Esophagus mucosa (tissue), 1 donor: ENCODE measurements at regions not wholly inside any gene's neighbourhood (a gene's known extent, or its start where the extent isn't known, plus 50 kb on each side); places are given as distances from the start of the nearest gene placed in this dataset.
"Not testable (repeated sequence)": the region's sequence is repeated elsewhere in the genome, so short reads cannot be mapped to it uniquely, and the experiment has no call there.

Experiments used
- ATAC-seq: fragments of 200-7000 bp; cut with Tn5 transposase; one replicate; pipeline ENCODE4 v1.9.1; 2020
- donor health status: DM: yes; HTN: yes; CAD: no.

DNA sequence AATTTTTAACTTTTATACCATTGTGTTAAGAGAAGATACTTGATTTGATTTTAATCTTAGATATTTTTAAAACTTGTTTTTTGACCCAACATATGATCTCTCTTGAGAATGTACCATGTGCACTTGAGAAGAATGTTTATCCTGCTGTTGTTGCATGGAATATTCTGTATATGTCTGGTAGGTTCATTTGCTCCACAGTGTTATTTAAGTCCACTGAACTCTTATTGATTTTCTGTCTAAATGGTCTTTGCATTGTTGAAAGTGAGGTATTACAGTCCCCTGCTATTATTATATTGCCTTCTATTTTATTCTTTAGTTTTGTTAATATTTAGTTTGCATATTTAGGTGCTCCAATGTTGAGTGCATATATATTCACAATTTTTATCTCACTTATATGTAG lies 397.3 kb upstream of the CCDC179 start:
- ATAC-seq: no peak

DNA sequence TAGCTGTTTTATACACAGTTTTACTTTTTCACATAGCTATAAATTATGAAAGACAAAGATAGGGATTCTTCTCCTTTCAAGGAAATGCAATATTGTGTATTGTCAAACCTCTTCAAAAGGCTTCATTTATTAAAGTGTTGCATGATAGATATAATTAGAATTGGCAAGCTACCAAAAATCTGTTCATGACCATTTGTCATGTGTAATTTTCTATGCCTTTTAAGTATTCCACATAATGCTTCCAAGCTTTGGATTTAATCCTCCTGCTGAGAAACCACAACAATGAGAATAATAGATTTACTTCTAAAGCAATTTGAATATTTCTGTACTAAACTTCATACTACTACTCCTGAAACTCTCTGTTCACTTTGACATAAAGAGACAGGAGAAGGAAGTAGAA lies 403.2 kb upstream of the CCDC179 start:
- no peak for ATAC-seq

DNA sequence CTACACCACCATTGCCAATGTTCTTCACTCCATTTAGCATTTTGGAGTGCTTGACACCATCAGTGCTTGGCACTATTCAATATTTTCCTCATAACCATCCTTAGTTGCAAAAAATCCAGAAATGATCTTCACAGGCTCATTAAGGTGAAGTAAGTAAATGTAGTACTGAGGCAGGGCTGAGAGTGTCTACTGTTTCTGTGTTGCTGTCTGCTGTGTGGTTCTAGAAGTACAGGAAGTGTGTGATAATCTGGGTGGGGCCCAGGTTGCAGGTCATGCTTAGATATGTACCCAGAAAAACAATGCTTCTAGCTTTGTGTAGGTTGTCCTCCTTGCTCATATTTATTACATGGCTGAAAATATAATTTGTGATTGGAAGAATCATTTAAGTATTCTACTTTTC lies 411.8 kb upstream of the CCDC179 start:
- no peak for ATAC-seq

DNA sequence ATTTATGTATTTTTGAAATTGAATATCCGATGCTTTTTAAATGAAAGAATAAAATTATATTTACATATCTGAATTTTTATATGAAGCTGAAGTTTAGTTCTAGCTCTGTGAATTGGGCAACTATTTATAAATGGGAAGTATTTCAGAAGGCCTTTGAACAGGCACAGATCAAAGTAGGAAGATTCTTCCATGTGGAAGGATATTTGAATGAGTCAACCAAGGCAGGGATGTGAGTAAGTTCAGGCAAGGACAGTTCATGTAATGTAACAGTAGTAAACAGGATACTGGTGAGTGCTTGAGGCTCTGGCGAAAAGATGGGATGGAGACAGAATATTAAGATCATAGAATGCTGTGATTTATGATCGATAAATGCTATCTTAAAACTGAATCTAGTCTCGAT lies 417.8 kb upstream of the CCDC179 start:
- no peak for ATAC-seq

DNA sequence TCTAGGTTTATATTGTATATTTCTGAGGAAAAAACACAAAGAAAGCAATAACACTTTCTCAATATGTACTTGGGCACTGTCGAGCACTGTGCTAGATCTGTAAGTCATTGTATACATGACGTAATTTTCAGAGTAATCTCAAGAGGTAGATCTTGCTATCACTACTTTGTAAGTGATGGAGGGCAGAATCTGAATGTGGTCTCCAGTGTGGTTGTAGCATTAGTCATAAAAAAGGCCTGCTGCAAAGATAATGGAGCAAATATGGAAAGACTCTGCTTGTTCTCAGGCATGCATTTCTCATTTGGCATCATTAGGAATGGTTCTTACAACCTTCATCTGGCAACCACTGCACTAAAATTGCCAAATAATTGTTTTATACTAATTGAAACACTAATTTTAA lies 419.8 kb upstream of the CCDC179 start:
- ATAC-seq: no peak

DNA sequence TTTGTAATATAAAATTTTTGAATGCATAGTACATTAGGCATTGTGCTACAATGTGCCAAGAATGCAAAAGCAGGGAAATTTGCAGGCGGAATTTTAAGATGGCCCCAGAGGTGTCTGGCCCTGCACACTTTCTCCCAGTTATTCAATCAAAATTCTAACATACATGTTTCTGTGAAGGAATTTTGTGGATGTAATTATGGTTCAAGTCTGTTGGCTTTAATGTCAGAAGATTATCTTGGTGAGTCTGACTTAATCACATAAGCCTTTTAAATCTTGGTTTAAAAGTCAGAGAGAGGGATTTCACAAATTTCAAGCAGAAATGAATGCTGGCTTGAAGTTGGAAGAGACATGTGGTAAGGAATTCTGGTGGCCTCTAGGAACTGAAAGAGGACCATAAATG lies 423.4 kb upstream of the CCDC179 start:
- no peak for ATAC-seq

DNA sequence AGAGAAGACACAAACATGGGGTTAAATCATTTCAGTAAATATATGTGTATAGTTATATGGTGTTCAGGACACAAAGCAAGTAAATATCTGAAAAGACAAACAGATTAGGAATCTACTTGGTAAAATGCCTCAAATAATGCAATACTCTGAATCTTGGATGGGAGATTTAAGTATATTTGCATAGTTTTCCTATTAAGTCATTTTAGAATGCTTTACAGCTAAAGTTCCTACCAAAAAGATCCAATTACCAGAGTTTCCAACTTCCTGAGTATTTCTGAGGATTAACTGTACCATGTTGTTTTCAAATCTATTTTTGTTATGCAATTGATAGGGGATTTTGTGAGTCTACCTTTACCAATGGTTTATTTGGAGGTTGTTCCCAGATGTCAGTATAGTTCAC lies 424.4 kb upstream of the CCDC179 start:
- no peak for ATAC-seq

DNA sequence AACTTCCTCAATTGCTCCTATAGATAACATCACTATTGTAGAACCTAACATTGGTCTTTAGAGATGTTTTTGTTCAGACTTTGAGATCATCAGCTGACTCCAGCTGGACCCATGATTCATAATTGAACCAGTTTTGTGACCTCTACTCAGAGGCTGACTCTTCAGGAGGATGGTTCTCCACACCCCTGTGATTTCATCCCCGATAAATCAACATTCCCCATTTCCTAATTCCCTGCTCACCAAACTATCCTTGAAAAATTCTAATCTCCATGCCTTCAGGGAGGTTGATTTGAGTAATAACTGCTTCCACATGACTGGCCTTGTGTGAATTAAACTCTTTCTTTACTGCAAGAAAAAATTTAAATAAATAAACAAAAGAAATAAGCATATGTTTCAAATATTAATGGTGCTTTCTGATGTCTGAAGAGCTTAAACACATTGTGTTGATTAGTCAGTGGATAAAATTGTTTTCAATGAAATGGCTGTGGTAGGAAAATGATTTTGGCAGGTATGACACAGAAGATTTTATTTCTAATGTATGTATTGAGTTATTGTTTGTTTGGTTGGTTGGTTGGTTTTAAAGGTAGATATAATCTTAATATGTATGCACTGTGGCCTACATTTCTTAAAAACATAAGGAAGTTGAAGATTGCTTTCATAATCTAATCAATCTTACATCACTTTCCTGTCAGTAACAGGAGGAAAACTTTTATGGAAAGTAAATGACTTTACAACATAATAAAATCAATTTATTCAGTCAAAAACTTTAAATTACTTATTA lies 427.9 kb upstream of the CCDC179 start:
- ATAC-seq: no peak

DNA sequence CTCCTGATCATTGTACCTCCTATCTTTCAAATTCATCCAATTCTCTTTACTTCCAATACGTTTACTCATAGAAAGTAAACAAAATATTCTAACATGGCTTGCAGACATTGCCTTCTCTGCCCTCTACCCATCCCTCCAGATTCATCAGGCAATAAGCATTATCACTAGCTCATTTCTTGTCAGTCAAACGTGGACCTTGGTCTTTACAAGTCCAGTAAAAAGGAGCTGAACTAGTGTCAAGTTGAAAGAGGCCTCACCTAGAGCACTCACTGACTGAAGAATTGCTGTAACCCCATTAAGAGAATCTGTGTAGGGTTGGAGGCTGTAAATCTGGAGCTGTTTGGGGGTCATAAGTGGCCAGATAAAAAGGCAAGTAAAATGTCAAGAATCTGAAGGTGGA lies 435.0 kb upstream of the CCDC179 start:
- ATAC-seq: no peak

DNA sequence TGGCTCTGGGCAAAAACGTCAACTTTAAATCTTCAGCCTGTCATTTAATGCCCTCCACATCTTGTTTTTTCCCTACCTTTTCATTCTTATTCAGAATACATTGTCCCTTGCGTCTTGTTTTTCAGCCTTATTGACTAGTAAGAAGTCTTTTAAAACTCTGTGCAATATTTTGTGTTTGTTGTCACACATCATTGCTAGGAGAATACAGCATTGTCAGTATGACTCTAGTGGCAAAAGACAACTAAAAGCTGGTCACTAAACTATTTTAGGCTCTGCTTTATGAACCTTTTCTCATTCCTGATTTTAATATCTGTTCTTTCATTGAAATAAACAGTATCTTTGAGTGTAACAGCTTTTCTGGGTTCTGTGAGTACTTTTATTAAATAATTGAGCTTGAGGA lies 447.8 kb upstream of the CCDC179 start:
- ATAC-seq: no peak

DNA sequence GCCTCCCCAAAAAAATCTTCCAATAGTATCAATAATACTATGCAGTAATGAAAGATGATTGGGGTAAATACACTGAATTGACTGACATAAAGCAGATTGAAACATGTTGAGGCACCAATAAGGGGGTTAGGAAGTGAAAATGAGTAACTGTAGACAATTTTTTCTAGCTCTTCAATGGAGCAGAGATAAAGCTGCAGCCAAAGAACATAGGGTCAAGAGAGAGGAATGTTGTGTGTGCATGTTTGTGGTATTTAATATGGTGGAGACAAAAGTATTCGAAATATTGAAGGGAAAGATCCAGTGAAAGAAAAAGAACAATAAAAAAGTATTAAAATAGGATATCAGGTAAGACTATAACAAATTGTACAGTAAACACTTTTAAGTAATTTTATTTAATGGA lies 450.0 kb upstream of the CCDC179 start:
- no peak for ATAC-seq

DNA sequence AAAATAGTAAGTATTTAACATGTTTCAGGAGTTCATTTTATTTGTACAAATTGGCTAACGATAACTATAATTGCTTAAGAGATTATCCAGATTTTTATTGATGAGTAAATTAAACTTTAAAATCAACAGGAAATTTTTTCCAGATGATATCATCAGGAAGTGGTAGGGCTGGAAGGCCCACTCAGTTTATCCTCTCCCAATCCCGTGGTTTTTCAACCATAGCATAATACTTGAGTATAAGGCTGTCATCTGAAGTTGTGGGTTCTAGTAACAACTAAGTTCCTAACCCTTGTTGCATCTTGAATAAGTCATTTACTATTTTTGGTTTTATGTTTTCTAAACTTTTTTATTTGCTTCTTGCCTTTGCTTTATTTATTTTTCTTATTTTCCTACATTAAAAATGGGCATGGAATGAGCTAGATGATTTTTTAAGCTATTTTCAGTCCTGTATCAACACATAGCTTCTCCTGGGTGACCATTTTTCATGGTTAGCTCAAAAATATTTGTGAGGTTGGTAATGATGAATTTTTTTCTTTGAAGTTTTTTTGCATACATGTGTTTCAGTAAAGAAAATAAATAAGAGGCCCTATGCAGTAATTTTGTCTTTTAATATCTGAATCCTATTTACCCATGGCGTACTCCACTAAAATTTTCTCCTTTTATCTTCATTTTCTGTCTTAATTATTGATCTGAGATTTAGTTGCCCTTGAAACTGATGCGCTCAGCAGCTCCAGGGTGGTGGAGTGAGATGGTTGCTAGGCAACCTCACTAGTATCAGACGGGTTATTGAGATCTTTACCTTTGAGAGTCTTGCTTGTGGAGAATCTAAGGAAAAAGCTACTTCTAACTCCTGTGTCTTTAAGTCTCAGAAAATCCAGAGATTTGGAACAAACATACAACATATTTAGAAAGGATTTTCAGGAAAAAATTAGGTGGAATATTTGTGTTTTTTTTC lies 452.0 kb upstream of the CCDC179 start:
- ATAC-seq: no peak

DNA sequence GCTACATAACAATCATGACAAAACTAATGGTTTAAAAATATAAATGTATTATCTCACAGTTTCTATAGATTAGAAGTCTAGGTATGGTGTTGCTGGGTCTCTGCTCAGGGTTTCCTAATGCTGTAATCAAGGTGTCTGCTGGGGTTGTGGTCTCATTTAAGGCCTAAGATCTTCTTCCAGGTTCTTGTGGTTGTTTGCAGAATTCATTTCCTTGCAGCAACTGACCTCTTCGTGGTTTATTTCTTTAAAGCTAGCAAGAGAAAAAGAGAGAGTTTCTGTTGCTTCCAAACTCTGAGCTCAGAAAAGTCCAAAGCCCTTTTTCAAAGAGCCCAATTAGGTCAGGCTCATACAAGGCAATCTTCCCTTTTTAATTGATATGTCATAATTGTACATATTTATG lies 452.7 kb upstream of the CCDC179 start:
- ATAC-seq: no peak

DNA sequence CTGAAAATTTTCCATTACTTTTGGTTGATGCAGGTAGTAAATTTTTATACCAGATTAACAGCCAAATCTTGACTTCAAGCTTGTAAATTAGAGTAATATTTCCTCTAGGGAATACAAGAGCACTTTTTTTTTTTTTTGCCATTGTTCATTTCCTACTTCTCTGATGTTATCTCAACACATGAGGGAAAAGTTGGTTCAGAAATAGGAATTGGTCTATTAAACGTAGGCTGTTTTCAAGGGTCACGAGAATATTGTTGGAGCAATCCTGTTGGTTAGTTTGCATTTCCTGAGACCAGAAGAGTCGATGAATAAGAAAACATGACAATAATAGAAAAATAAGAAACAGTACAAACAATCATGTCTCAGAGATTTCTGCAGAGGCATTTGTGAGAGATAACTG lies 453.9 kb upstream of the CCDC179 start:
- ATAC-seq: no peak

DNA sequence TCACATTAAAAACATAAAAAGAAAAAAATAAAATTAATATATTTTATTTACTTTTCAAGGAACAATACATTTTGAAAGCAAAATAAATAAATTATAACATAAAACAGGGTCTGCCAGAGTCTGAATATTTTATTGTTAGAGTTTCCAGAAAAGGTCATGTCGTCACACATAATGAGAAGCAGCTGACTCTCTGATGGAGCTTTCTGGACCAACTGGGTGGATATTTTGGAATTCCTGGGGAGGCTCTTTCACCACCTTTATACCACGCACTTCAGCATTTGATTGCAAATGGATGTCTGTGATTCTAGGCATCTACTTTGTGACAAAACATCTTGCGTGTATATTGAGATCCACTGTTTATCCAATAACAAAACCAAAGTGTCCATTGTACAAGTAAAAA lies 455.0 kb upstream of the CCDC179 start:
- no peak for ATAC-seq

DNA sequence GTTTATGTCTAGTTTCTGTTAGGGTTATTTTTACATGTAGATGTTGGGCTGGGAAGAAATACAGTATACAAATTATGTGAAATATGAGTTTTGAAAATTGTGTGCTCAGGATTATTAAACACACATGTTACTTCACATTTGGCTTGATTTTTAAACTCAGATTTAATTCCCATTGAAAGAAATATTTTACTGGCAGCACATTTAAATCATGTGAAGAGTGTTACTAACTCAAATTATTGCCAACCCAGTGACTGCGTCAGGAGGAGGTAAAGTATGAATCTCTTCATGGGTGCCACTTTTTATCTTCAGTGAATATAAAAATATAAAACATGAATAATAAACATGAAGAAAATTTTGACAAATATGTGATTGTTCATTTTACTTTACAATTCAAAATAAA lies 457.5 kb upstream of the CCDC179 start:
- no peak for ATAC-seq

DNA sequence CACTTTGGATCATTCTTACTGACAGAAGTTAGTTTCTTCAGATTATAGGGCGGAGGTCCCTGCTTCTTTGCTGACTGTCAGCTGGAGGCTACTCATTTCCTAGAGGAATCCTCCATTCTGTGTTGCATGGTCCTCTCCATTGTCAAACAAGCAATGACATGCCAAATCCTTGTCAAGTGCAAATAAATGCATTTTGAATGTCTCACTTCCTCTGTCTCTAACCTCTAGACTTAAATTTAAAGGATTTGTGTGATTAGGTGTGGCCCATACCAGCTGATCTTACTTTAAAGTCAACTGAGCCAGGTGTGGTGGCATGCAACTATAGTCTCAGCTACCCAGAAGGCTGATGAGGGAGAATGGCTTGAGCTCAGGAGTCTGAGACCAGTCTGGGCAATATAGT lies 458.4 kb upstream of the CCDC179 start:
- ATAC-seq: no peak

DNA sequence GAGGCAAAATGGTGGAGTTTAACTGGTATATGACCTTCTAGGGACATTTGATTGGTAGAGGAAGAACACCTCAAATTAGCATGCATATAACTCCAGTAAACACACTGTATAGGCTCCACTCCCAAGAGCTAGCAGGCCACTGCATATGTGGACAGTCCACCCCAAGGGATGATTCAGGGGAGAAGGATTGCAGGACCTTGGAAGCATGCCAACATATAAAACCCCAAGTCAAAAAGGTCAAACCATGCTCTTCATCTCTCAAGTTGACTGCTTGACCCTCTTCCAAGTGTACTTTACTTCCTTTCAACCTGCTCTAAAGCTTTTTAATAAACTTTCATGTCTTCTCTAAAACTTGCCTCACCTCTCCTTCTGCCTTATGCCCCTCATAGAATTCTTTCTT lies 459.9 kb upstream of the CCDC179 start:
- no peak for ATAC-seq

DNA sequence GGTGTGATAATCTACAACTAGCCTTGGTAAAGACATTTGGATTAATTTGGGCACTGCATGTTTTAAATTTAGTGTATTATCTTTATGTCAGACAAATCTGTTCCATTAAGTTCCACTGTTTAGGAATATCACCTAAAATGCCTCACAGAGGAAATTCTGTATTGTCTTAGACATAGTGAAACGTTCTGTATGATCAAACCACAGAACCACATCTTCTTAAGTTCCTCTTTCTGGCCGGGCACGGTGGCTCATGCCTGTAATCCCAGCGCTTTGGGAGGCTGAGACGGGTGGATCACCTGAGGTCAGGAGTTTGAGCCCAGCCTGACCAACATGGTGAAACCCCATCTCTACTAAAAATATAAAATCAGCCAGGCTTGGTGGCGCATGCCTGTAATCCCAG lies 475.3 kb upstream of the CCDC179 start:
- ATAC-seq: not testable (repeated sequence)

DNA sequence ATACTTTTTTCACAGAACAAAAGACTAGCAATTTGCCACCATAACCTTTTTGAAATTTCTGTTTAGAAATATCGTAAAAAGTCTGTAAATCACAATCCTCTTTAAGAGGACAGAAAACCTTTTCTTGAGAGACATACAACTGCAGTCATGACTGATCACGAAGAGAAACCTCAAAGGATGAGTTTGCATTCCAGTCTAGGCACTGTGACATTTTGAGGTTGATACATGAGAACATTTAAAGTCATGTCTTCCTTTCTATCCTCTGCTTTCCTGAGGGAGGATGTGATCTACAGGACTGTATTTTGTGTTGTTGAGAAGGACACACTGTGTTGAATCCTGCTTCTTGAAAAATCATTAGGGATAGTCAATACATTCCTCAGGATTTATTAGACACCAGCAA lies 476.7 kb upstream of the CCDC179 start:
- no peak for ATAC-seq

DNA sequence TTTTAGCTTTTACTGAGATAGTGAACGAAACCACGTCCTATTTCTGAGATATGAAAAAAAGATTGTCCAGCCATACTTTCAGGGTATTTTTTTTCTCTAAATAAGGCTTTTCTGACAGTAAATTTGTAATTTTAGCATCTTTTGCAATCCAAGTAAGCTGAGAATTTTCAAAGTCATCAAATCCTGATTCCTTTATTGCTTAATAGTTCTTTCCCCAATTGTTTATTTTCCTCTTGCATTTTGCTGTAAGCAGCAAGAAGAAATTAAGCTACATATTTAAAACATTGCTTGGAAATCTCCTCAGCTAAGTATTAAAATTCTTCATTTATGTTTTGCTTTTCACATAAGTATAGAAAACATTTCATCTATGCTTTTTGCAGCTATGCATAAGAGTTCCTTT lies 493.3 kb upstream of the CCDC179 start:
- ATAC-seq: no peak

DNA sequence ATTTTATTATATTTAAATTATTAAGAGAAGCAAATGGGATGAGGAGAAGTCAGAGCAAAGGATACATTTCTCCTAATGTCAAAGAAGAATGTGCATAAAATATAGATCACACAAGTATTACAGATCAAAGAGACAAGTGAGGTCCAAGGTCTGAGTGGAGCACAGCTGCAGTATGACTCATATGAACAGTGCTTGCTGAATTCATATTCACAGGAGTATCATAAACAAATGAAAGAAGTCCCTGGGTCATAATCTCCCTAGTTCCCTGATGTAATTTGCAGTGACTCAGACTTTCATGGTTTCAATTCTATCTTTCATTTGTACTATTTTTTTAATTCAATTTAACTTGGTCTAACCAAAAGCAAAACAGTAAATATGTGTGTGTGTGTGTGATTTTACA lies 499.0 kb upstream of the CCDC179 start:
- no peak for ATAC-seq

DNA sequence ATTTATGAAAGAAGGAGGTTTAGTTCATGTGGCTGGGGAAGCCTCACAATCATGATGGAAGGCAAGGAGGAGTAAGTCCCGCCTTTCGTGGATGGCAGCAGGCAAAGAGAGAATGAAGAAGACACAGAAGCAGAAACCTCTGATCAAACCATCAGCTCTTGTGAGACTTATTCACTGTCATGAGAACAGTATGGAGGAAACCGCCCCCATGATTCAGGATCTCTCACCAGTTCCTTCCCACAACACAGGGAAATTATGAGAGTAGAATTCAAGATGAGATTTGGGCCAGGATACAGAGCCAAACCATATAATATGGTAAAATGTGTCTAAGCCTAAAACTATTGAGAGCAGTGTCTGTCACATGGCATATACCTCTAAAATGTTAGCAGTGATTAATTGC lies 503.8 kb upstream of the CCDC179 start:
- ATAC-seq: no peak
